PFSK-1 (cell line): ENCODE measurements at regions not wholly inside any gene's neighbourhood (a gene's known extent, or its start where the extent isn't known, plus 50 kb on each side); places are given as distances from the start of the nearest gene placed in this dataset.

ENCODE experiments used
- FOXP2 ChIP-seq: optimal IDR thresholded peaks from 2 replicates; pipeline ENCODE3; 2011; ENCODE audit warnings: borderline replicate concordance, control low read depth, inconsistent platforms; ENCODE audit not compliant: insufficient read depth; ENCODE audit errors: extremely low read length, extremely low read depth
- POLR2AphosphoS5 ChIP-seq: IDR thresholded peaks from 2 replicates; pipeline ENCODE4 v1.6.1; 2012; ENCODE audit warnings: low read depth, mild to moderate bottlenecking, control low read depth, low read length, moderate library complexity
- SIN3A ChIP-seq: IDR thresholded peaks from 2 replicates; pipeline ENCODE4 v1.6.1; 2012; ENCODE audit warnings: mild to moderate bottlenecking, low read length, moderate library complexity, borderline replicate concordance; ENCODE audit not compliant: insufficient read depth
- TAF1 ChIP-seq: IDR thresholded peaks from 2 replicates; pipeline ENCODE4 v1.6.1; 2012; ENCODE audit warnings: low read length, control low read depth, borderline replicate concordance; ENCODE audit not compliant: insufficient read depth
- TF ChIP-seq, protein P1 (sequence below), 2 experiments: IDR thresholded peaks; 2 replicates each; pipeline versions ENCODE4 v1.6.1 to v1.8.0; 2011 to 2012; ENCODE audit warnings: low read depth in 2 of 2, low read length in 2 of 2, control low read depth in 1 of 2, inconsistent platforms in 1 of 2, mild to moderate bottlenecking in 1 of 2, moderate library complexity in 1 of 2; ENCODE audit not compliant: insufficient read depth in 1 of 2

DNA sequence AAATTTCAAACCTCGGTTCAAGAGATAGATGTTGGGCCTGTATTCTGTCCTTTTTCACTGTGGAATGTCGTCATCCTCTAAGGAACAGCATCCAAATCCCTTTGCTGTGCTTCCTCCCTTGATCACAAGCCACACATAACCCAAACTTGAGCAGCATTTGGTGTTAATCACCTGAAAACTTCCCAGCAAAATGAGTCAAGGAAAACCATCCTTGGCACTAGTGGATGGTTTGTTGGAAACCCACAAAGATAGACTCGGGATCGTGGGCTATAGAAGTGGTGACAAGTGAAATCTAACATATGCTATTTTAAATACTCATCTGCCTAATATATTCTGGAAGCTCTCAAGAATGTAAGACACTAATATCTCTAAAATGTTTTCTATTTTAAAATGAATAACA lies 459.1 kb downstream of the SETD4 start:
- TF ChIP-seq SIN3A (no peak), POLR2AphosphoS5 (no peak), FOXP2 (no peak), TAF1 (no peak)
- TF ChIP-seq, protein P1, sequence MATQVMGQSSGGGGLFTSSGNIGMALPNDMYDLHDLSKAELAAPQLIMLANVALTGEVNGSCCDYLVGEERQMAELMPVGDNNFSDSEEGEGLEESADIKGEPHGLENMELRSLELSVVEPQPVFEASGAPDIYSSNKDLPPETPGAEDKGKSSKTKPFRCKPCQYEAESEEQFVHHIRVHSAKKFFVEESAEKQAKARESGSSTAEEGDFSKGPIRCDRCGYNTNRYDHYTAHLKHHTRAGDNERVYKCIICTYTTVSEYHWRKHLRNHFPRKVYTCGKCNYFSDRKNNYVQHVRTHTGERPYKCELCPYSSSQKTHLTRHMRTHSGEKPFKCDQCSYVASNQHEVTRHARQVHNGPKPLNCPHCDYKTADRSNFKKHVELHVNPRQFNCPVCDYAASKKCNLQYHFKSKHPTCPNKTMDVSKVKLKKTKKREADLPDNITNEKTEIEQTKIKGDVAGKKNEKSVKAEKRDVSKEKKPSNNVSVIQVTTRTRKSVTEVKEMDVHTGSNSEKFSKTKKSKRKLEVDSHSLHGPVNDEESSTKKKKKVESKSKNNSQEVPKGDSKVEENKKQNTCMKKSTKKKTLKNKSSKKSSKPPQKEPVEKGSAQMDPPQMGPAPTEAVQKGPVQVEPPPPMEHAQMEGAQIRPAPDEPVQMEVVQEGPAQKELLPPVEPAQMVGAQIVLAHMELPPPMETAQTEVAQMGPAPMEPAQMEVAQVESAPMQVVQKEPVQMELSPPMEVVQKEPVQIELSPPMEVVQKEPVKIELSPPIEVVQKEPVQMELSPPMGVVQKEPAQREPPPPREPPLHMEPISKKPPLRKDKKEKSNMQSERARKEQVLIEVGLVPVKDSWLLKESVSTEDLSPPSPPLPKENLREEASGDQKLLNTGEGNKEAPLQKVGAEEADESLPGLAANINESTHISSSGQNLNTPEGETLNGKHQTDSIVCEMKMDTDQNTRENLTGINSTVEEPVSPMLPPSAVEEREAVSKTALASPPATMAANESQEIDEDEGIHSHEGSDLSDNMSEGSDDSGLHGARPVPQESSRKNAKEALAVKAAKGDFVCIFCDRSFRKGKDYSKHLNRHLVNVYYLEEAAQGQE (IDR thresholded peaks at IDR 0.05; ENCODE audit: insufficient read depth in 1 of 2, low read depth in 2 of 2, low read length in 2 of 2): no peak

DNA sequence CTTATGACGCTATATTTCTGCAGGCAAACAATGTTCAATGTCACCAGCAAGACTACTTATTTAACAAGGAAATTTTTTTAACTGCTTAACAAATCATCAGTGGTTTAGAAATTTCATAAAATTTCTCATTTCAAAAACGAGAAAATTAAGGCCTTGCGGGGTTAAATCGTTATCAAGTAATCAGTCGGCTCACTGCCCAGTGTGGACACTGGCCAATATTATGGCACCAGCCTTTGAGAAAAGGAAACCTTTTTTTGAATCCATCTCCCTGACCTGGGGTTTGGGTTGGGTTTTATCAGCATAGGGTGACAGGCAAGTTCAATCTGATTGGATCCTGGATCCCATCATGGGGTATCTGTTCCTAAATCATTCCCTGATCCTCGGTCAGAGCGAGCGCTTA lies 461.2 kb downstream of the SETD4 start:
- TF ChIP-seq FOXP2 (no peak), POLR2AphosphoS5 (no peak), SIN3A (no peak), TAF1 (no peak)
- TF ChIP-seq, protein P1 (IDR thresholded peaks at IDR 0.05; ENCODE audit: insufficient read depth in 1 of 2, low read depth in 2 of 2, low read length in 2 of 2): no peak

DNA sequence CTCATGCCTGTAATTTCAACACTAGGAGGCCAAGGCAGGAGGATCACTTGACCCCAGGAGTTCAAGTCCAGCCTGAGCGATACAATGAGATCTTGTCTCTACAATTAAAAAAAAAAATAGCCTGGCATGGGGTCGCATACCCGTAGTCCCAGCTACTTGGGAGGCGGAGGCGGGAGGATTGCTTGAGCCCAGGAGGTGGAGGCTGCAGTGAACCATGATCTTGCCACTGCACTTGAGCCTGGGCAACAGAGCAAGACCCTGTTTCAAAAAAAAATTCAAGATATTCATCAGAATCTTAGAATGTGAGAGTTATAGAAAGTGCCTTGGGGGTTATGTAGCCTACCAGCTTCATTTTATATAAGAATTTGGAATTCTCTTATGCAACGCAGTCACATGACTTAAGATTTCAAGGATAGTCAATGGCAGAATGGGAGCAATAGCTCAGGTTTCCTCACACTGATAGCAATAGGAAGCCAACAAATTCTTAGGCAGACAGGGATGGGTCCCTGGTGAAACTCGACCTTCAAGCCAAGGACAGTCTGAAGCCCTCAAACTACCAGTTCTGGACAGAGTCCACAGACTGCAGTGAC lies 462.5 kb downstream of the SETD4 start:
- no peak for TF ChIP-seq FOXP2
- TF ChIP-seq, protein P1 (IDR thresholded peaks at IDR 0.05; ENCODE audit: insufficient read depth in 1 of 2, low read depth in 2 of 2, low read length in 2 of 2): no peak
- no peak for TF ChIP-seq POLR2AphosphoS5

DNA sequence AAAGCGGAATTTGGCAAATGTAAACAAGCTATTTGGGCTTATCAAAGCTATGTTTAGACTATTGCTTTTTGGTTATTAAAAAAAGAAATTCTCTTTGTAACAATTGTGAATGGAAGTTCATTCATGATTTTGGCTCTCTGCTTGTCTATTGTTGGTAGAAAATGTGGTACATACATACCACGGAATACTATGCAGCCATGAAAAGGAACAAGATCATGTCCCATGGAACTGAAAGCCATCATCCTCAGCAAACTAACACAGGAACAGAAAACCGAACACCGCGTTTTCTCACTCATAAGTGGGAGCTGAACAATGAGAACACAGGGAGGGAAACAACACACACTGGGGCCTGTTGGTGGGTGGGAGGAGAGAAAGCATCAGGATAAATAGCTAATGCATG lies 465.4 kb downstream of the SETD4 start:
- TF ChIP-seq, protein P1 (IDR thresholded peaks at IDR 0.05; ENCODE audit: insufficient read depth in 1 of 2, low read depth in 2 of 2, low read length in 2 of 2): no peak
- TF ChIP-seq SIN3A (no peak), TAF1 (no peak), FOXP2 (no peak), POLR2AphosphoS5 (no peak)

DNA sequence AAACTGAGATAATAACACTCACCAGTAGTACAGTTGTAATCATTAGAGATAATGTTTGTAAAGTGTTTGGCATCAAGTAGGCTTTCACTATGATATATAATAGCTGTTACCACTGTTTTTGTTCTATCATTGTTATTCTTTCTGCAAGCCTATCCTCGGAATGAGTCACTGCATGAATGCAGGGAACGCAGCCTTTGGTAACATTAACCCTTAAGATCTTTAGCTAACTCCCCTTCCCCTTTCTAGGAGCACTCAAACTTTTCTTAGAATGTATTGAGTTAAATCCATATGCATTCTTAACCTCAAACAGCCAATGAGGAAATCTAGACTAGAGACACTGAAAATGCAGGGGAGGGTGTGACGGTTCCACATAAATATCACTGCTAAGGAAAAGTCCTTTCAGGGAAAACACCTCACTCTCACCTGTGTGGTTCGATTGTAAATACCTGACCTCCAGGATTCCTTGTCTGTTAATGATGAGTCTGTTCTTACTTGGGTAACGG lies 467.3 kb downstream of the SETD4 start:
- TF ChIP-seq SIN3A (no peak), FOXP2 (no peak), POLR2AphosphoS5 (no peak), TAF1 (no peak)
- TF ChIP-seq, protein P1 (IDR thresholded peaks at IDR 0.05; ENCODE audit: insufficient read depth in 1 of 2, low read depth in 2 of 2, low read length in 2 of 2): no peak
